ENCODE measurements at regions not wholly inside any gene's neighbourhood (a gene's known extent, or its start where the extent isn't known, plus 50 kb on each side); places are given as distances from the start of the nearest gene placed in this dataset.

GRCh38 chr12:38138225-38139221, 178.1 kb upstream of the ALG10B start:
- peak; percentile 33 for DNase-seq (ENCODE audit: low read depth)
- in situ Hi-C loops (cut with HindIII; ENCODE audit: low sequenced_read_pairs) = no loop called here
- H3K4me3 ChIP-seq (ENCODE audit: low read depth, low read length) = peak overlapping the region; percentile 27
- peak; percentile 89 for TF ChIP-seq CTCF (IDR thresholded peaks at IDR 0.05; ENCODE audit: low read depth, low read length, missing control alignments)

GRCh38 chr12:38139456-38139855, 177.1 kb upstream of the ALG10B start:
- TF ChIP-seq CTCF (IDR thresholded peaks at IDR 0.05; ENCODE audit: low read depth, low read length, missing control alignments) = no peak
- no peak overlapping the region for H3K4me3 ChIP-seq (ENCODE audit: low read depth, low read length)
- in situ Hi-C loops (cut with HindIII; ENCODE audit: low sequenced_read_pairs) = no loop called here
- no peak for DNase-seq (ENCODE audit: low read depth)

GRCh38 chr12:38141239-38141638, 175.3 kb upstream of the ALG10B start:
- DNase-seq (ENCODE audit: low read depth) = no peak
- no peak overlapping the region for H3K4me3 ChIP-seq (ENCODE audit: low read depth, low read length)
- TF ChIP-seq CTCF (IDR thresholded peaks at IDR 0.05; ENCODE audit: low read depth, low read length, missing control alignments) = no peak
- in situ Hi-C loops (cut with HindIII; ENCODE audit: low sequenced_read_pairs) = no loop called here

- H3K4me3 ChIP-seq (ENCODE audit: low read depth, low read length) = no peak overlapping the region
- TF ChIP-seq CTCF (IDR thresholded peaks at IDR 0.05; ENCODE audit: low read depth, low read length, missing control alignments) = no peak
- in situ Hi-C loops (cut with HindIII; ENCODE audit: low sequenced_read_pairs) = no loop called here
- no peak for DNase-seq (ENCODE audit: low read depth)
Observed at GRCh38 chr12:38141861-38142260, 174.7 kb upstream of the ALG10B start.

GRCh38 chr12:38142974-38143373, 173.6 kb upstream of the ALG10B start:
- in situ Hi-C loops (cut with HindIII; ENCODE audit: low sequenced_read_pairs) = no loop called here
- no peak for DNase-seq (ENCODE audit: low read depth)
- no peak for TF ChIP-seq CTCF (IDR thresholded peaks at IDR 0.05; ENCODE audit: low read depth, low read length, missing control alignments)
- no peak overlapping the region for H3K4me3 ChIP-seq (ENCODE audit: low read depth, low read length)

- in situ Hi-C loops (cut with HindIII; ENCODE audit: low sequenced_read_pairs) = no loop called here
- no peak overlapping the region for H3K4me3 ChIP-seq (ENCODE audit: low read depth, low read length)
- no peak for DNase-seq (ENCODE audit: low read depth)
- no peak for TF ChIP-seq CTCF (IDR thresholded peaks at IDR 0.05; ENCODE audit: low read depth, low read length, missing control alignments)
Observed at GRCh38 chr12:38144049-38144448, 172.5 kb upstream of the ALG10B start.

All from astrocyte of the cerebellum (primary cell).